ENCODE measurements at regions not wholly inside any gene's neighbourhood (a gene's known extent, or its start where the extent isn't known, plus 50 kb on each side); places are given as distances from the start of the nearest gene placed in this dataset.

GRCh38 chr2:3960106-3960505 lies 256.7 kb downstream of the DCDC2C start:
- no peak for DNase-seq (ENCODE audit: low read depth)

- DNase-seq (ENCODE audit: low read depth): no peak
These were observed 259.3 kb downstream of the DCDC2C start for GRCh38 chr2:3962719-3963118.

GRCh38 chr2:3965211-3965610 lies 261.8 kb downstream of the DCDC2C start:
- no peak for DNase-seq (ENCODE audit: low read depth)

GRCh38 chr2:3965953-3966352 lies 262.6 kb downstream of the DCDC2C start:
- no peak for DNase-seq (ENCODE audit: low read depth)

GRCh38 chr2:3966470-3966869 lies 263.1 kb downstream of the DCDC2C start:
- no peak for DNase-seq (ENCODE audit: low read depth)

- no peak for DNase-seq (ENCODE audit: low read depth)
These were observed 265.4 kb downstream of the DCDC2C start for GRCh38 chr2:3968736-3969135.

- no peak for DNase-seq (ENCODE audit: low read depth)
These were observed 267.6 kb downstream of the DCDC2C start for GRCh38 chr2:3970791-3971651.

GRCh38 chr2:3971652-3972192 lies 268.3 kb downstream of the DCDC2C start:
- DNase-seq (ENCODE audit: low read depth): no peak

GRCh38 chr2:3972377-3972776 lies 269.0 kb downstream of the DCDC2C start:
- no peak for DNase-seq (ENCODE audit: low read depth)

- no peak for DNase-seq (ENCODE audit: low read depth)
These were observed 271.4 kb downstream of the DCDC2C start for GRCh38 chr2:3974765-3975164.

GRCh38 chr2:3981446-3981987 lies 278.1 kb downstream of the DCDC2C start:
- DNase-seq (ENCODE audit: low read depth): no peak

GRCh38 chr2:3982160-3982559 lies 278.8 kb downstream of the DCDC2C start:
- DNase-seq (ENCODE audit: low read depth): no peak

- DNase-seq (ENCODE audit: low read depth): no peak
These were observed 282.7 kb downstream of the DCDC2C start for GRCh38 chr2:3986063-3986462.

GRCh38 chr2:3986530-3987258 lies 283.3 kb downstream of the DCDC2C start:
- no peak for DNase-seq (ENCODE audit: low read depth)

GRCh38 chr2:4002841-4003403 lies 299.5 kb downstream of the DCDC2C start:
- no peak for DNase-seq (ENCODE audit: low read depth)

- DNase-seq (ENCODE audit: low read depth): no peak
These were observed 308.8 kb downstream of the DCDC2C start for GRCh38 chr2:4012197-4012596.

GRCh38 chr2:4018535-4018934 lies 315.2 kb downstream of the DCDC2C start:
- DNase-seq (ENCODE audit: low read depth): no peak

GRCh38 chr2:4020153-4020552 lies 316.8 kb downstream of the DCDC2C start:
- DNase-seq (ENCODE audit: low read depth): no peak

- DNase-seq (ENCODE audit: low read depth): no peak
These were observed 317.3 kb downstream of the DCDC2C start for GRCh38 chr2:4020649-4021048.

- no peak for DNase-seq (ENCODE audit: low read depth)
These were observed 321.2 kb downstream of the DCDC2C start for GRCh38 chr2:4024605-4025004.

GRCh38 chr2:4029081-4029480 lies 325.7 kb downstream of the DCDC2C start:
- DNase-seq (ENCODE audit: low read depth): no peak

GRCh38 chr2:4039896-4040295 lies 336.5 kb downstream of the DCDC2C start:
- DNase-seq (ENCODE audit: low read depth): no peak
